CD4-positive, alpha-beta T cell treated with Interleukin-4 for 4 hours (primary cell): ENCODE measurements at regions not wholly inside any gene's neighbourhood (a gene's known extent, or its start where the extent isn't known, plus 50 kb on each side); places are given as distances from the start of the nearest gene placed in this dataset.

Experiments
- DNase-seq: peaks from one replicate; pipeline ENCODE4 v3.0.0-alpha.2; 2020

DNA sequence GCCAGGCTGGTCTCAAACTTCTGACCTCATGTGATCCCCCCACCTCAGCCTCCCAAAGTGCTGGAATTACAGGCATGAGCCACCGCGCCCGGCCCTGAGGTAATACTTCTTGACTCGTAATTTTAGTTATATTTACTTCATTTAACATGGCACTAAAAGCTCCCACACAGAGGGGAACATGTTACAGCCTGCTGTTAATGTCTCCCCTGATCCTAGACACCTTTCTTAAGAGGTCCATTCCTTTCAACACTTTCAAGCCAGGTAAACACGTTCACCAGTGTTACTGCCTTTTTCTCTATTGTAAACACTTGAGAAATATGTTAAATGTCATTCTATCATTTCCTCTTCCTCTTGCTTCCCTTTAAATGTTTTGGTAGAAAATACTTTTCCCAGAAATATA lies 161.4 kb downstream of the METTL4 start:
- DNase-seq = no peak

DNA sequence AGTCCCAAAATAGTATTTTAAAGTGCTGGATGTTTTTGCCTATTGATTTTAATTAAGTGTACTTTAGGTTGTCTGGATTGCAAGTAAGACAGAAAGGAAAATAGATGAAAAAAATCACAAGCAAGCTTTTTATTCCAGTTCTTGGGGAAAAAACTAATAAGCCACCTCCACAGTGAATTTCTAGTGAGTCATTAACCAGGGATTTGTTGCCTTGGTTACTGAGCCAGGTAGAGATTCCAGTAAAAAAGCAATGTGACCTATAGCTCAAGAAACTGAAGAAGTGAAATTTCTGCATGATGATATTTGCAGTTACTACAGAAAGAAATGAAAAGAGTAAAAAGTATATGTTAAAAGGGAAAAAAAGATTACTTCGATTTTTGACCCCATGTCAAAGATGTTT lies 160.6 kb downstream of the METTL4 start:
- no peak for DNase-seq

DNA sequence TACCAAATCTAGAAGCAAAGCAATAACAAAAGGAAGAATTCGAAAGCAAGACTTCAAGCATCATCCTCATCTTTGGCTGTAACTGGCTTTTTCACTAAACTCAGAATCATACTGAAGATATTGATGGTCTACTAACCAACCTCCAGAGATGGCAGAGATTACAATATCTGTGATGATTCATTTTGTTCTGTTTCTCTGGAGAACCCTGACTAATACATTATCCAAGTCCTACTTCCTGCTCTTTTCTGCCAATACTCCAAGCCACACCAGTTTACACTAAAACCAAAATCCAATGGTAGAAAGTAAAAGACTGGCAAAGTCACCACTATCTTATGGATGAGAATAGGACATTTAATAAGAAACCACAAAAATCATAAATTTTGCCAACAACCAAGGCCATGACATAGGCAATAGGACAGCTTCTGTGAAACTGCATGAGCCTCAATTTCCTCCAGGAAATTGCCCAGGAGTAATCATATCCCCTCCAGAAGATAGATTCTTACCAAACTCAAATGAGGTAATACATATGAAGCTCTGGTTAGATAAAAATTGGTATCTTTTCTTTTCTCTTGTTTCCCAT lies 159.8 kb downstream of the METTL4 start:
- DNase-seq = no peak

DNA sequence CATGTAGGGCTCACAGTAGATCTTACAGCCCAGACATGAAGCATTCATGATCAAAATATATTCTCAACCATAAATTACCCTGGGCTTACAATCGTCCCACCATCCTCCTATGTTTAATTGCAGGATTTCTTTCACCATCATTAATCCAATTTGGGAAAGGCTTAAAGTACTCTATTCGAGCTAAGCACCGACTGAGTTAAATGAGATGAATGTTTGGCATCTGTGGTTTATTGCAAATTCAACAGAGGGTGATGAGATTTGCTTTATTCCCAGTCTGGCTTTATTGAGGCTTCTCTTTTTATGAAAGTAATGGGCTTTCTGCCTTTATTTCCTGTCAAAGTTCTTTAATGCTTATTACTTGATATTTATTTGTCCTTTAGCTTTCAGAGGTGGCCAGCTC lies 159.0 kb downstream of the METTL4 start:
- DNase-seq = no peak

DNA sequence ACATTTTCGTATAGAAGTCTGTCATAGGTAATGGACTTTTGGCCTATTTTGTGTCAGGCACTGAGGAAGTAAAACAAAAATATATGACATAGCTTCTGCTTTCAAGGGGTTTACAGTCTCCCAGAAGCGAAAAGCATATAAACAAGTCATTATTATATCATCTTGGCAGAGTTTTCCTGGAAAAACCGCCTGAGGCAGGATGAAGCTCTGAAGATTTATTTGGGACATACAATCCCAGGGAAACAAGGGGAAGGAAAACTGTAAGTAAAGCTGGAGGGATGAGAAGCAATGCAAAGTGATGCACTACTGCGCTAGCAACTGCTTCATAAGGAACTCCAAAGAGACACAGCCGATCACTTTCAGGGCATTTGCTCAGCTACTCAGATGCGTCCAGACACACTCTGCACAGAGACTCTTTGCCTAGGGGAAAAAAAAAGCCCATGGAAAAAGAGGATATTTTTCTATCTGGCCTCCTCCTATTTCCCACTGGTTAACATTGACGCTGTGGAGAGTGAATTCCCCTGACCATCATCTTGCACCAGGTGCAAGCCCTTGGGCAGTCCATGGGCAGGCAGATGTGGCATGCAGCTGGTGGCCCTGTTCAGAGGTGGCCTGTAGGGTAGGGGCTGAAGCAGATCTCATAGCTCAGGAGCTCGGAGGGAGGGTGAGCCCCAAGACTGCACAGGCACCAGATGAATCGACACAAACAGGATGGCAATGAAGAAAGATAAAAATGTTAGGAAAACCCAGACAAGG lies 158.1 kb downstream of the METTL4 start:
- no peak for DNase-seq

DNA sequence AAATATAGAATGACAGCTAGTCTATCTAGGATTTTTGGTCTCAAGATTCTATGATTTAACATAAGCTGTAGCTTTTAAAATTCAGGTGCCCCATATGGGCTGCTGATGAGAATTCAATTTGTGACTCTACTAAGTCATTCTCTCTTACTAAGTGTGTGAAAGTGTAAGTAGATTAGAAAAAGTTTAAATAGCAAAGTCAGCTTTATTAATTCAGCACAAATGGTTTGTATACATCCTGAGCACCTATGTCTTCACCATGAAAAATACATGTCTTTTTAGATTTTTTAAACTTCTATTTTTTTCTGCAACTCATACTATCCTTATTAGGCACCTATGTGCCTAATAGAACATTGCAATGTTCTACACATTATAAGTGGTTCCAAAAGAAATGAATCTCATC lies 157.1 kb downstream of the METTL4 start:
- DNase-seq = no peak

DNA sequence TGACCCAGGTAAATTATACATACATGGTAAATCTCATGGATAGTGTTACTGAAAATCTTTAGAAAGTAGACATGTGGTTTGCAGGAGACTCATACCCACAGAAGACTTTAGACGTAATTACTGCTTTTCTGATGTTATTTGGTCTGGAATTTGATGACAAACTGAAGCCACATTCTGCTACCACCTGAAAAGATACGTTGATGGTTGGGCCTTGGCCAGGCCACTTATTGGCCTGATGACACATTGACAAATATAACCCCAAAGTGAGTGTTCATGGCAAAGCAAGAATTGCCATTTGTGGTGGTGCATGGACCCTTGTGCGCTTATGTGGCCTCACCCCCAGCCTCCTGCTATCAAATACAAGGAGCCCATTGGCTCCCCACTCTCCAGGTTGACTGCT lies 155.6 kb downstream of the METTL4 start:
- DNase-seq = no peak

DNA sequence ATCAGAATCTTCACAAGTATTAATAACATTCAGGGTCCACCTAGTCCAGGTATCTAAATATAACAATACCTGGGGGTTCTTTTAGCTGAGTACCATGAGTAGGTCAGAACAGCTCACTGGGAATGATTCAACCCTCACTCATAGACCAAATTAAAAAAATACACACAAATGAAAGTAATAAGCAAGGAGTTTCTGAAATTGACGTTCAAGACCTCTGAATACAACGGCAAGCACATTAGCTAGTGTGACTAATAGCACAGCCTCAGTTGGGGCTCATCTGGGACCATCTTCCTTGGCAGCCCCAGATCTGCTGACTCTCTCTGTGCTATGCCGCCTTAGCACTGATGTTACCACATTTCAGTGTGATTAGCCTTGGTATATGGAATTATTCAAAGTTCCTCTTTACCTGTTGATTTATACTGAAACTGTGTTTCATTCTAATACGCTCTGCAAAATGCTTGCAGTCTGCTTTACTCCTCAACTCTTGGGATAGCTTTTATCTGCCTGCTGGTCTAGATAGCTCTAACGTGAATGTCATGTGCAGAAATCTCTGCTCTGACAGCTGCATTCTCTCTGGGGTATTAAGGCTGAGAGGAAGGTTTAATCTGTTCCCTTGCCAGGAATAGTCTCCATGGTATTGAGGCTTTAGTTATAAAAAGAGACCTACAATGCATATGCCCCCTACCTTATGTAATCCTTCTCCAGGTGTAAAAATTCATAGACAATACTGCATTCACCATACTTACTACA lies 153.3 kb downstream of the METTL4 start:
- no peak for DNase-seq

DNA sequence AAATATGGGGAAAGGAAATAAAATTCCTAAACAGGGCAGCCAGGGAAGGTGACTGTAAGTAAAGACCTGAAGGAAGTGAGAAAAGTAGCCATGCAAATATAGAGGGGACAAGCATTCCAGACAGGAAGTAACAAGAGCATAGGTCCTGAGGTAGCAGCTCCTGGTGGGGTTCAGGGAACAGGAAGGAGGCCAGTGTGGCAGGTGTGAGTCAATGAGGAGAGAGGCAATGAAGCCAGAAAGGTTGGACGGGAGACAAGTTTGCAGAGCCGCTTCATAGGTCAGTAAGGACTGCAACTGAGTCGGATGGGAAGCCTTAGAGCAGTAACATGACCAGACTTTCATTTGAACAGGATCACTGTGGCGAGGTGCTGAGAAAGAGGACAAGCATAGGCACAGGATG lies 150.9 kb downstream of the METTL4 start:
- DNase-seq = no peak

DNA sequence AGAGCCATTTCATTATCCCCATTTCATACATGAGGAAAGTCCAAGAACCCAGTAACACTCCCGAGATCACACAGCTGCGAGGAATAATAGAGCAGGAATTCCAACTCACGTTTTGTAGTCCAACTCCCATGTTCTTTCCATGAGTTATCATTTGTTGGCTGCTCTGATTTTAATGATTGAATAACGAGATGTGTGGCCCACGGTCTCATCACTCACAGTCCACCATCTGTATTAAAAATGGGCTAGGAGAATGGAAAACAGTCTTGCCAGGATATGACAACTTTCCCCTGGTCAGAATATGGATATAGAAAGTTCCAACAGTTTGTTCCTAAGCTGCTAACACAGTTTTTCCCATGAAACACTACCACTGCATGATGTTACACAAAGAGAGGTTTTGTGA lies 147.5 kb downstream of the METTL4 start:
- no peak for DNase-seq

DNA sequence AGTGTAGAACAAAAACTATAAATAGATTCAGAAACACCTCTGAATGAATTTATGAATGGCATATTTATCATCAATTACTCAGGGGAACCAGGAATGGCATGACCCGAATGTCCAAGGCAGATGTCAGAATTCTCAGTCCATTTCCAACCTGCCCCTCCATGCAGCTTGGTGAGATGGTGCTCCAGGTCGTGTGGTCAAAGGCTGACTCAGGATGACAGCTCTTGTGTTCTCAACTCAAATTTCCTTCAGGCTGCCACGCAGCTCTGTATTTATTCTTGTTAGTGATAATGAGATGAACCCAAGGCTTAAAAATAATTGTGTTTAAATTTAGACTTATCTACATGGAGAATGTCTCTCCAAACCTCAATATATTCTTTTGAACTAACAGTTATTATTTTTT lies 146.9 kb downstream of the METTL4 start:
- DNase-seq = no peak

DNA sequence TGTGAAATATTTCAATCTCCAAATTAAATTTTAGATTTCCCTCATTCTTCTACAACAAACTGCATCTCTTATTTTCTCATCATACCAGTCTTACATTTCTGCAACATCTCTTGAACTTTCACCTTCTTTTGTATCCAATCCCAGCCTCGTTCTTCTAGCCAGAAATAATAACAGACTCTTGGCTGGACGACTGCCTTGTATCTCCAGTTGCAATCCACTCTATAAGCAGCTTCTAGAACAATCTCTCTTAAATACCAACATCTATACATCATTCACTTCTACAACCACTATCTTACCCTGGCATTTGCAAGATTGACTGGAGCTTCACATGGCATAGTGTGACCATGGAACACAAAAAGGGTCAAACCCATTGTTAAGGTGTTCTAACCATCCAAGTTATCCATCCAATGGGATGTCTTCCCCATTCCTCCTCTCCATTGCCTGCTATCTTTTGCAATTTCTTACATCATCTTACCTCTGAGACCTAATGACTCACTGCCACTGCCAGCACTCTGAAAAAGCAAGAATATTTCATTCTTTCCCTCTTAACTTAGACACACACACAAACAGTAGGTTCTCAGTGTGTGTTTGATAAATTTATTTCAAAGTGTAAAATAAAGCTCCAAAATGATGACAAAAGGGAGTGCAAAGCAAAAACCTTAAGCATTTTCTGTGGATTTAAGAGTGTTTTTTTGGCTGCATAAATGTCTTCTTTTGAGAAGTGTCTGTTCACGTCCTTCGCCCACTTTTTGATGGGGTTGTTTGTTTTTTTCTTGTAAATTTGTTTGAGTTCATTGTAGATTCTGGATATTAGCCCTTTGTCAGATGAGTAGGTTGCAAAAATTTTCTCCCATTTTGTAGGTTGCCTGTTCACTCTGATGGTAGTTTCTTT lies 145.6 kb downstream of the METTL4 start:
- DNase-seq = no peak

DNA sequence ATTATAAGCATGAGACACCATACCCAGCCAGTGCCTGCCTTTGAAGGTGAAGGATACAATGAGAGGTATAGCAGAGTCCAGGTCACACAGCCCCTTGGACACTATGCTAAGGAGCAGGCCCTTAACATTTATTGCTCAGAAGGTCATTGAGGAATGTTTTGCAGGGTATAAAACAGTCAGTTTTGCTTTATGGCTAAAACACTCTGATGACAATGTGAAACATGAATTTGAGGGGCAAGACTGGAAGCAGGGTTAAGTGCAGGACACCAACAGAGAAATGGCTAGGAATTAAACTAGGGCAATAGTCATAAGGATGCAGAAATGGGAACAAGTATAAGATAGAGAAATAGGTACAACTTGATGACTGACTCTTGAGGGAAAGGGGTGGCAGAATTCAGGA lies 141.1 kb downstream of the METTL4 start:
- DNase-seq = no peak

DNA sequence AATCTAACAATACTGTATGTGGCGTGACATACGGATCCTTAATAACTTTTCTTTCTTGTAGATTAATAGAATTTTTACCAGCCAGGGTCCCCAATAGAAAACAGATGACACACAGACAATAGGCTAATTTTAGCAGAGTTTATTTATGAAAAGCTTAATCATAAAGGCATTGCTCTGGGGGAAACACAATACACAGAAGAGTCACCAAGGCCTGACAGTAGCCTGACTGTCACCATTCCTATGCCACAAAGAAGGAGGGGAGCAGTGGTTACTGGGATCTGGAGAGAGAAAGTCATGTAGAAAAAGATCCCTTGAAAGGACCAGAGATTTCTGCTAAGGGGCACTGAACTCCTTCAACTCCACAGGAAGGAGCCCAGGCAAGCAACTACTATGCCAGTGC lies 139.5 kb downstream of the METTL4 start:
- no peak for DNase-seq

DNA sequence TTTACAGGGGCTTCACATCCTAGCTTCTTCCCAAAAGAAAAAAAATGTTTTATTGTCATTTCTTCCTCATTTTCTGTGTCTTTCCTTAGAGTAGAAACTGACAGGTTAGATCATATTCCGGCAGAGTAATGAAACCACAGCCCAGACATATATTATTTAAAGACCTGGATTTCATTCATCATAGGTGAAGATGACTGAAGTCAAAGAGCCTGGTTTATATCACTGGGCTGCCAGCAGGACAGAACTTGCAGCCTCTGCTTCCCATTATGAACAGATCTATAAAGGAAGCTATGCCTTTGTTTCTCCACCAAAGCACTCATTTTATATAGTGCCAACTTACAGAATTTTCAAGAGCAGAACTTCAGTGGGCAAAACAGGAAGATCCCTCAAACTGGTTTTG lies 137.9 kb downstream of the METTL4 start:
- no peak for DNase-seq

DNA sequence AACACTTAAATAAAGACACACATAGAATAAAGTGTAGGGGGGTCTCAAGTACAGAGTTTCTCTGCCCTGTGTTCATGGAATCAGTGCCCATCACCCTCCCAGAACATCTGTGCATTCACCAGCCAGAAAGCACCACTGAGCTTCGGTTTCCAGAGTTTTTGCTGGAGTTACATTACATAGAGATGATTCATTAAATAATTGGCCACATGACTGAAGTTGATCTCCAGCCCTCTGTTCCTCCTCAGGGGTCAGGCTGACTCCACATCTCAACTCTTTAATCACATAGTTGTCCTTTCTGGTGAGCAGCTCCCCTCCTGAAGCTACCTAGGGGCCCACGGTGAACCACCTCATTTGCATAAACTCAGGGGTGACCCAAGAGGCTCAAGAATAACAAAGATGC lies 129.8 kb downstream of the METTL4 start:
- no peak for DNase-seq

DNA sequence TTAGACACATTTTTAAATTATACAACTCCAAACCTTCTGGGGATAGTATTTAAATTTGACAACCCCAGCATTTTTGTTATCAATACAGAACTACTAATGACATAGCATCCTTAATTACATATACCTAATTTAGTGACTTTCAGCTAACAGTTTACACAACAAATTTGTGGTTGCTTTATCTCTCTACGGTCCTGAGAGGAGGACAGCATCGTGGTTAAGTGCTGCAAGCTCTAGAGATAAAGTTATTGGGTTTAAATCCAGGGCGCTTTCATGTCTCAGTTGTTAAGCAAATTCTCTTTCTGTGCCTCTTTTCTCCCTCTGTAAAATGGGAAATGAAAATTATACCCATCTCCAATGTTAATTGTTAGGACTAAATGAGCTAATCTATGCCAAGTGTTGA lies 129.3 kb downstream of the METTL4 start:
- DNase-seq = no peak

DNA sequence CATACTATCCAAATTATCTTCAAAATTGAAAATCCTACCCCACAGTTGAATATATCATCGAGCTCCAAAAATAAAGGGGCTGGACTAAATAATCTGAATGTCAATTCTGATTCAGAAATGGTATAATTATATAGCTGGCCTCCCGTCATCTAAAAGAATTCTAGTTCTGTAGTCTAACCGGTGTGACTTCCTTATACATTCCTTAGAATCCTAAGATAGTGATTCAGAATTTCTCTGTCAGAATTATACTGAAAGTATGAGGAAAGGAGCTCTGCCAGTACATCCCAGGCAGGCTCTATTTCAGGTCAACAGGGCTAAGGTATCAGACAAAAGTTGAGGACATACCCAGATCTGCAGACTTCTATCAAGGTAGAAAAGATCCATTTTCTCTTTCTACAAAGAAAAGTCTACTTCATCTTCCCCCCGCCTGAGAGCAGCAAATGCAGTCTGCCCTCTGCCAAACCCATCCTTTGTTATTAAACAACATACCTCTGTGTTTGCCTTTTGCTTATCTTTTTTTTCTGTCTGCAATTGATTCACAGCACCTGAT lies 128.5 kb downstream of the METTL4 start:
- DNase-seq = no peak

DNA sequence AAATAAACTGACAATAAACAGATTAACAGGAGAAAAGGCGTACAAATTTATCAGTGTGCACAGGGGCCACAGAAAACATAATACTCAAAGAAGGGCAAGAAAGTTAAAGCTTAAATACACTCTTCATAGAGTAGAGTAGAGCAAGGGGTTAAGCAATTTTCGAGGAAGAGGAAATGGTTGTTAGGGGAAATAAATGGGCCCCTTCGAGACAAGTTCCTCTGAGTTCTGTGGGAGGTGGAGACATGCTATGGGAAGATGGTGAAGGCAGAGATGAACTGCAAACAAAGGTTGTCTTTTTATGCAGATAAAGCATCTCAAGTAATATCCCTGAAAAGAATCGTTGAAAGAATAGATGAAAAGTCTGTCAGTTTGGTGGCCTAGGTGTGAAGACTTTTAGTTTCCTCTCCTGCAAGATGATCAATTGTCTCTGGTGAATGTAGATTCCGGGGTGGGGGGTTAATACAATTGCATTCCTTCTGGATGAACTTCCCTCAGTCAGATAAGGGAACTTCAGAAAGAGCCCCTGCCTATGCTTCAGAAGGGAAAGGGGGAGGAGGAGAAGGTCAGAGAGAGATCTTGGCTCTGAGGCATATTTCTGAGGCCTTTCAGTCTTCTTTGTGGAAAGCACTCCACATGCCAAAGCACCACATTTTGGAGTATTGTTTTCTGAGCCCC lies 127.0 kb downstream of the METTL4 start:
- no peak for DNase-seq

DNA sequence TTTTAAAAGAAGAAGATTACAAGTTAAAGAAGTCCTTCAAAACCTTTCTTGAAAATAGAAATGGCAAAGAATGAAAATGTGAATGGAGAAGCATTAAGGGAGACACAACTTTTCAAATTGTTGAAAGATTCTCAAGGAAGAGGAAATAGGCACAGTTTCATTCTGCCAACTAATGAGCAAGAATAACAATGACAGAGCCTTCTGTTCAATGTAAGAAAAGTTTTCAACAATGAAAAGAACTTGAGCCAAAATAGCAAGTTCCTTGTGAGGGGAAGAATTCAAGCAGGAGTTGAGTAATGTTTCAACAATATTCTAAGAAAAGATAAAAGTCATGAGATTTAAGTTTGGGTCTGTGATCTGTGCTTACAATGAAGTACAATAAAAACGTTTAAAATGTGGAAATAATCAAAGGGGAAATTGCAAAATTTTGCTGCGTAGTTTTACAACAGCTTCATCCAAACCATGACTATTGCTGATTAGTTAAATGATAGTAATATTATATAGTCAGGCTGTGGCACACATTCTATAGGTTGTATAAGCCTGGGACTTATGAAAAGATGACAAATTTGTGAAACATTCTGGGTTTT lies 122.6 kb downstream of the METTL4 start:
- no peak for DNase-seq

DNA sequence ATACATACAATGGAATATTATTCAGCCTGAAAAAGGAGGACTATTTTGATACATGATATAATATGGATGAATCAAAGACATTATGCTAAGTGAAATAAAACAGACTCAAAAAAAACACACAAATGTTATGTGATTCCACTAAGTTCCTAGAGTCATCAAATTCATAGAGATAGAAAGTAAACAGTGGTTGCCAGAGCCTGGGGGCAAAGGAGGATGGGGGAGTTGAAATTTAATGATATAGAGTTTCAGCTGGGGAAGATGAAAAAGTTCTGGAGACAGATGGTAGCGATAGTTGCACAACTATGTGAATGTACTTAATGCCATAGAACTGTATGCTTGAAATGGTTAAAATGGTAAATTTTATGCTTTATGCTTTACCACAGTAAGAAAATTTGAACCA lies 119.7 kb downstream of the METTL4 start:
- no peak for DNase-seq

DNA sequence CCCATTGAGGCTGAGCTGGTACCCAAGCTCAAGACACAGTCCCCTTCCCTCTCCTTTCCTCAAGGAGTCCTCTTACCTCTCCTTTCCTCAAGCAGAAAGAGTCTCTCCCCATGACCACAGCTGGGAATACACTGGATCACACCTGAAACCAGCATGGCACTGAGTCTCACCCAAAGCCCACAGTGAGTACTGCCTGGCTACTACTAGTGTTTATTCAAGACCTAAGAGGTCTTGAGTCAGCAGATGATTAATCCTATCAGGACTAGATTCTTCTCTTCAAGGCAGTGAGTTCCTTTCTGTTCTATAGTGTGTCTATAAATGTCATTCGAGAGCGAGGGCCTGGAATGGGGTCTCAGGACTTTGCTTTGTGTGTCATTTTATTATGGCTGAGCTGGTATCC lies 111.4 kb downstream of the METTL4 start:
- no peak for DNase-seq
